IMR-90 (cell line): ENCODE measurements at regions not wholly inside any gene's neighbourhood (a gene's known extent, or its start where the extent isn't known, plus 50 kb on each side); places are given as distances from the start of the nearest gene placed in this dataset.
"Not testable (repeated sequence)": the region's sequence is repeated elsewhere in the genome, so short reads cannot be mapped to it uniquely, and the experiment has no call there.

Experiments used
- ATAC-seq: fragments of 200-7000 bp; cut with Tn5 transposase; 2 replicates; pipeline ENCODE4 v1.9.1; 2020; ENCODE audit warnings: low read depth, mild to moderate bottlenecking, moderate library complexity
- BruUV-seq: library from RNA; stranded (reverse); fragments of 400-500 nt; replicated peaks from 2 replicates; lab custom pipeline; 2021; lab: Mats Ljungman, UMichigan
- CTCF ChIA-PET: fragments of 300-600 bp; formaldehyde crosslinking; extraction: SDS; loops from one replicate; lab custom pipeline; 2021; ENCODE audit warnings: antibody characterized with exemption; lab: Yijun Ruan, JAX
- POLR2A ChIA-PET: fragments of 300-600 bp; sonication (Branson Sonifier 250); formaldehyde crosslinking; loops from one replicate; lab custom pipeline; 2022; ENCODE audit warnings: antibody characterized with exemption; ENCODE audit not compliant: unreplicated experiment; lab: Charles Lee
- DNase-seq: peaks from one replicate; pipeline ENCODE4 v3.0.0; 2013
- H2AFZ ChIP-seq: replicated peaks from 2 replicates; pipeline ENCODE3; 2013; ENCODE audit warnings: low read length, mild to moderate bottlenecking; ENCODE audit not compliant: poor library complexity
- H2AK5ac ChIP-seq: 2 replicates; pipeline ENCODE4 v1.6.1; 2013; ENCODE audit warnings: low read depth, low read length, inconsistent platforms
- H2AK9ac ChIP-seq: replicated peaks from 2 replicates; pipeline ENCODE3; 2013; ENCODE audit warnings: mild to moderate bottlenecking, low read depth, low read length, moderate library complexity; ENCODE audit not compliant: poor library complexity
- H2BK120ac ChIP-seq: 2 replicates; pipeline ENCODE4 v1.6.1; 2013; ENCODE audit warnings: low read depth, low read length, inconsistent platforms
- H2BK15ac ChIP-seq: 3 replicates; pipeline ENCODE4 v1.6.1; 2013; ENCODE audit warnings: low read depth, low read length, inconsistent platforms
- H2BK20ac ChIP-seq: 2 replicates; pipeline ENCODE4 v1.6.1; 2013; ENCODE audit warnings: low read depth, mild to moderate bottlenecking, inconsistent platforms, low read length, moderate library complexity
- H2BK5ac ChIP-seq: 2 replicates; pipeline ENCODE4 v1.6.1; 2013; ENCODE audit warnings: mild to moderate bottlenecking, low read depth, low read length, inconsistent platforms; ENCODE audit not compliant: poor library complexity, severe bottlenecking
- H3K14ac ChIP-seq: replicated peaks from 2 replicates; pipeline ENCODE4 v1.6.1; 2013; ENCODE audit warnings: low read depth, low read length, inconsistent platforms
- H3K18ac ChIP-seq: 2 replicates; pipeline ENCODE4 v1.6.1; 2013; ENCODE audit warnings: low read depth, low read length, control low read depth
- H3K23ac ChIP-seq: 2 replicates; pipeline ENCODE4 v1.6.1; 2013; ENCODE audit warnings: low read depth, low read length, inconsistent platforms
- H3K27ac ChIP-seq: 2 replicates; pipeline ENCODE4 v1.5.1; 2013; ENCODE audit warnings: mild to moderate bottlenecking, control low read depth, low read length; ENCODE audit not compliant: insufficient read depth
- H3K27me3 ChIP-seq: 2 replicates; pipeline ENCODE4 v1.6.1; 2013; ENCODE audit warnings: low read length; ENCODE audit not compliant: control insufficient read depth, insufficient read depth
- H3K36me3 ChIP-seq: 2 replicates; pipeline ENCODE4 v1.6.1; 2013; ENCODE audit warnings: low read length, mixed read lengths; ENCODE audit not compliant: control insufficient read depth, insufficient read depth
- H3K4ac ChIP-seq: 2 replicates; pipeline ENCODE4 v1.6.1; 2013; ENCODE audit warnings: low read depth, low read length, inconsistent platforms
- H3K4me1 ChIP-seq: 2 replicates; pipeline ENCODE4 v1.6.1; 2013; ENCODE audit warnings: low read length, mixed read lengths; ENCODE audit not compliant: control insufficient read depth, insufficient read depth
- H3K4me2 ChIP-seq: 2 replicates; pipeline ENCODE4 v1.6.1; 2013; ENCODE audit warnings: low read depth, mild to moderate bottlenecking, control low read depth, low read length, moderate library complexity
- H3K4me3 ChIP-seq: 2 replicates; pipeline ENCODE4 v1.5.1; 2013; ENCODE audit warnings: low read depth, mild to moderate bottlenecking, control low read depth, low read length, moderate library complexity; ENCODE audit not compliant: insufficient read depth
- H3K56ac ChIP-seq: 2 replicates; pipeline ENCODE4 v1.6.1; 2013; ENCODE audit warnings: low read length, inconsistent platforms; ENCODE audit not compliant: insufficient read depth; ENCODE audit errors: extremely low read depth
- H3K79me1 ChIP-seq, 2 experiments: 2 replicates each; pipeline ENCODE4 v1.6.1; 2013; ENCODE audit warnings: low read length in 2 of 2, inconsistent platforms in 1 of 2, low read depth in 1 of 2
- H3K9ac ChIP-seq: 2 replicates; pipeline ENCODE4 v1.6.1; 2013; ENCODE audit warnings: low read depth, low read length, control low read depth
- H3K9me1 ChIP-seq: 2 replicates; pipeline ENCODE4 v1.6.1; 2013; ENCODE audit warnings: low read length, inconsistent platforms; ENCODE audit not compliant: insufficient read depth
- H3K9me3 ChIP-seq: 2 replicates; pipeline ENCODE4 v1.6.1; 2013; ENCODE audit warnings: low read length; ENCODE audit not compliant: control insufficient read depth, insufficient read depth
- H4K20me1 ChIP-seq: 2 replicates; pipeline ENCODE4 v1.6.1; 2013; ENCODE audit warnings: low read length, inconsistent platforms; ENCODE audit not compliant: insufficient read depth
- H4K5ac ChIP-seq: 2 replicates; pipeline ENCODE4 v1.6.1; 2013; ENCODE audit warnings: mild to moderate bottlenecking, low read depth, low read length, control low read depth
- H4K8ac ChIP-seq, 2 experiments: 2 replicates each; pipeline ENCODE4 v1.6.1; 2013; ENCODE audit warnings: low read depth in 2 of 2, low read length in 2 of 2, control low read depth in 1 of 2, inconsistent platforms in 1 of 2
- H4K91ac ChIP-seq: 2 replicates; pipeline ENCODE4 v1.6.1; 2013; ENCODE audit warnings: low read depth, low read length, inconsistent platforms; ENCODE audit not compliant: insufficient read depth
- WGBS, 2 experiments: methylation state at CpG; one replicate each; pipeline versions ENCODE4 v1.1.5 to v1.1.7; 2013; ENCODE audit warnings: missing lambda C conversion rate in 2 of 2; ENCODE audit not compliant: insufficient read length in 1 of 2; ENCODE audit errors: extremely low coverage in 2 of 2; 5-methylcytosine and 5-hydroxymethylcytosine counted together
- dilution Hi-C: fragments of 300-500 bp; cut with HindIII; formaldehyde crosslinking; loops from one replicate; pipeline ENCODE4 v1.14.3; 2018; ENCODE audit warnings: low sequenced_read_pairs; ENCODE audit not compliant: unreplicated experiment
- in situ Hi-C: fragments of 300-500 bp; cut with MboI; formaldehyde crosslinking; loops from 3 replicates; pipeline ENCODE4 v1.14.3; 2019; ENCODE audit warnings: low sequenced_read_pairs, inconsistent platforms, mixed read lengths
- intact Hi-C: fragments of 100-400 bp; cut with micrococcal nuclease; formaldehyde crosslinking; loops from 2 replicates; pipeline ENCODE4 v1.10.0; 2022

DNA sequence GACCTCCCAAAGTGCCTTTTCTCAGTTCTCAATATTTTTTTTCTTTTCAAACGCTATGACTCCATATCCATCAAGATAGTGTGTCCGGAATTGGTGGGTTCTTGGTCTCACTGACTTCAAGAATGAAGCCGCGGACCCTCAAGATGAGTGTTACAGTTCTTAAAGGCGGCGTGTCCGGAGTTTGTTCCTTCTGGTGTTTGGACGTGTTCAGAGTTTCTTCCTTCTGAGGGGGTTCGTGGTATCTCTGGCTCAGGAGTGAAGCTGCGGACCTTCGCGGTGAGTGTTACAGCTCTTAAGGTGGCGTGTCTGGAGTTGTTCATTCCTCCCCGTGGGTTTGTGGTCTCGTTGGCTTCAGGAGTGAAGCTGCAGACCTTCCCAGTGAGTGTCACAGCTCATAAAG is 218.3 kb downstream of the BAMBI start:
- H3K23ac ChIP-seq, H3K27me3 ChIP-seq, H2BK120ac ChIP-seq, H3K4me3 ChIP-seq, H2AFZ ChIP-seq, H2BK5ac ChIP-seq, ATAC-seq, CTCF ChIA-PET, in situ Hi-C loops, H3K14ac ChIP-seq, H3K79me1 ChIP-seq, H3K4me2 ChIP-seq, DNase-seq, H3K4me1 ChIP-seq, POLR2A ChIA-PET, H3K36me3 ChIP-seq, H2BK15ac ChIP-seq, H3K9me1 ChIP-seq, BruUV-seq, H4K20me1 ChIP-seq, H4K8ac ChIP-seq, H4K91ac ChIP-seq, H4K5ac ChIP-seq, H3K9me3 ChIP-seq, intact Hi-C loops, H3K56ac ChIP-seq, H3K27ac ChIP-seq, H3K18ac ChIP-seq, H2AK5ac ChIP-seq, H3K9ac ChIP-seq, dilution Hi-C loops, H2BK20ac ChIP-seq, H3K4ac ChIP-seq, H2AK9ac ChIP-seq: not testable (repeated sequence)
- 100% methylated on average over 5 of the region's 15 CpGs; no CpG with 5 or more reads in 1 of the 2 experiments for WGBS, 2 experiments

DNA sequence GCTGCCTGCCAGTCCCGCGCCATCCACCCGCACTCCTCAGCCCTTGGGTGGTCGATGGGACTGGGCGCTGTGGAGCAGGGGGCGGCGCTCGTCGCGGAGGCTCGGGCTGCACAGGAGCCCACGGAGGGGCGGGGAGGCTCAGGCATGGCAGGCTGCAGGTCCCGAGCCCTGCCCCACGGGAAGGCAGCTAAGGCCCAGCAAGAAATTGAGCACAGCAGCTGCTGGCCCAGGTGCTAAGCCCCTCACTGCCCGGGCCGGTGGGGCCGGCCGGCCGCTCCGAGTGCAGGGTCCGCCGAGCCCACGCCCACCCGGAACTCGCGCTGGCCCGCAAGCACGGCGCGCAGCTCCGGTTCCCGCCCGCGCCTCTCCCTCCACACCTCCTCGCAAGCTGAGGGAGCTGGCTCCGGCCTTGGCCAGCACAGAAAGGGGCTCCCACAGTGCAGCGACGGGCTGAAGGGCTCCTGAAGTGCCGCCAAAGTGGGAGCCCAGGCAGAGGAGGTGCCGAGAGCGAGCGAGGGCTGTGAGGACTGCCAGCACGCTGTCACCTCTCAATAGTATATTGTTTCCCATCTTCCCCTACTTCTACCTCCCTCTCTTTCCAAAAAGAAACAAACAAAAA is 219.6 kb downstream of the BAMBI start:
- H3K27ac ChIP-seq, H2BK15ac ChIP-seq, in situ Hi-C loops, BruUV-seq, ATAC-seq, H4K5ac ChIP-seq, H2BK120ac ChIP-seq, H2BK20ac ChIP-seq, H3K36me3 ChIP-seq, H3K9me3 ChIP-seq, H3K23ac ChIP-seq, H2AK9ac ChIP-seq, dilution Hi-C loops, H3K4me3 ChIP-seq, CTCF ChIA-PET, H3K18ac ChIP-seq, H4K91ac ChIP-seq, POLR2A ChIA-PET, H4K8ac ChIP-seq, H3K14ac ChIP-seq, H3K27me3 ChIP-seq, H2AFZ ChIP-seq, H2BK5ac ChIP-seq, H3K79me1 ChIP-seq, H3K4ac ChIP-seq, H3K9ac ChIP-seq, DNase-seq, H3K4me2 ChIP-seq, intact Hi-C loops, H4K20me1 ChIP-seq, H3K56ac ChIP-seq, H3K4me1 ChIP-seq, H2AK5ac ChIP-seq, H3K9me1 ChIP-seq: not testable (repeated sequence)
- WGBS, 2 experiments = 85% methylated on average over 4 of the region's 44 CpGs; no CpG with 5 or more reads in 1 of the 2 experiments
